HG02970 (cell line): ENCODE measurements at regions not wholly inside any gene's neighbourhood (a gene's known extent, or its start where the extent isn't known, plus 50 kb on each side); places are given as distances from the start of the nearest gene placed in this dataset.
"Not testable (repeated sequence)": the region's sequence is repeated elsewhere in the genome, so short reads cannot be mapped to it uniquely, and the experiment has no call there.

Source experiments
- ATAC-seq: cut with Tn5 transposase; IDR thresholded peaks from one replicate; pipeline ENCODE4 v1.9.1; 2021; ENCODE audit warnings: mild to moderate bottlenecking, moderate library complexity, moderate number of reproducible peaks; ENCODE audit not compliant: unreplicated experiment, low FRiP score

DNA sequence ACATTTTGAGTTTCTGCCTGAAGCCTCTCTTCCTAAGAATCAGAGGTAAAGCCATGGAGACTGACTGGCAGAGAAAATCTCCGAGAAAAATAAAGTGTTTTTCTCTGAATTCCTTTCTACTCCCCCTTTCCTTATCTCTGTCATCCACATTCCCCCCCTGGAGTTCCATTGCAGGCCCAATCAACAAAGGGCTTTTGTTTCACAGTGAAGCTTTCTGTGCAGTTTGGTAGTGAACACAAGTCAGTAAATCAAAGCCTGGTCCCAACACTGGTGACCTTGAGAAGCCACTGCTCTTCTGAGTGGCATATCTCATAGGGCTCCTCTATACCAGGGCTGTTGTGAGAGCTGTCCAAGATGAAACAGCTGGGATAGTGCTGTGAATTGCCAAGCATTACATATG lies 228.4 kb downstream of the SEC16B start:
- ATAC-seq = no peak

DNA sequence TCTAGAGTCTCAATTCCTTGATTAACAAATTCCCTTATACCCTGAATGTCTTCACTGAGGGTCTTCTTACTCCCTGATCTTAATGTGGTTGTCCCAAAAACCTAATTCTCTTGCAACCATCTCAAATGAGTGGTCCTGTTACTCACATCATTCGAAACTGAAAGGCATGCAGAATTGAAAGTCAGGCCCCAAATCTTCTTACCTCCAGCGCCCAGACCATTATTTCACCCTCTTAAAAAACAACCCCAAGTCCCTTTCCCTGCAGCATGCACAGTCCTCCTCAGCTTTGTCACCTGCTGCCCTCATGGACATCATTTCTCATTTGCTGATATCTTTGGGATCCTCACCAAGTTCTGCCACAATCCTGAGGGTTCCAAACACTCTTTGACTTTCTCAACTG lies 230.1 kb downstream of the SEC16B start:
- ATAC-seq = no peak

DNA sequence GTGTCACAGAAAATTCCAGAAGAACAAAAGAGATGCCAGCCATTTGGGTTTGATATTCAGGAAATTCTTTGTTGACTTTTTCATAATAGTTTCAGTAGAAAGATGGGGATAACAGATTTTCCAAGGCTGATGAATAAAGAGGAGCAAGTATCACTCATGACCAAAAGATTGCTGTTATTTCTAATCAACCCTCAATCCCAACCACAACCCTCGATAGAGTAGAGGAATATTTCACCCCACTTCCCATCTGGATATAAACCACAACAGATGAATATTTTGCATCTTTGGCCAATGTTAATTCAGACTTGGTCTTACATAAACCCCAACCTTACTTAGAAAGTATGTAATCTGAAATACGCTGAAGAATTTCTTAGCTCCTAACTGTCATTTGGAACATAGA lies 232.4 kb downstream of the SEC16B start:
- ATAC-seq = no peak

DNA sequence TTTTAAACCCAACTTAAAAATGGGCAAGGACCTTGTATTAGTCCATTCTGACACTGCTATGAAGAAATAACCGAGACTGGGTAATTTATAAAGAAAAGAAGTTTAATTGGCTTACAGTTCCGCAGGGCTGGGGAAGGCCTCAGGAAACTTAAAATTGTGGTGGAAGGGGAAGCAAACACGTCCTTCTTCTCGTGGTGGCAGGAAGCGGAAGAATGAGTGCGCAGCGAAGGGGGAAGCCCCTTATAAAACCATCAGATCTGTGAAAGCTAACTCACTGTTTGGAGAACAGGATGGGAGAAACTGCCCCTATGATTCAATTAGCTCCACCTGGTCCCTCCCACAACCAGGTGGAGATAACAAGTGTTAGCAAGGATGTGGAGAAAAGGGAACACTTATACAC lies 237.7 kb downstream of the SEC16B start:
- no peak for ATAC-seq

DNA sequence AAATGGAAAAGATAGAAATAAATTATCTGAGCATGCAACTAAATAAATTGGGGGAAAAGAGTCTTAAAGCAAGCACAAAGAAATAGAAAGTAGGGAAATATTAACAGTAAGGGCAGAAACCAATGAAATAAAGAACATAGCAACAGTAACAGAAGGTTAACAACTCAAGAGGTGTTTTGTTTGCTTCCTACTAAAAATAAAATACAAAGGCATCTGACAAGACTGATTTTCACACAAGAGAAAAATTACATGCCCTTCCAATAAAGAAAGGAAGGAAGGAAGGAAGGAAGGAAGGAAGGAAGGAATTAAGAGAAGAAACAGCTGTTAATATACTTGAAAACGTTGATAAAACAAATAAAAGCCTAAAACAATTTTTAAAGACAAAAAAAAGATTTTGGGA lies 240.2 kb downstream of the SEC16B start:
- no peak for ATAC-seq

DNA sequence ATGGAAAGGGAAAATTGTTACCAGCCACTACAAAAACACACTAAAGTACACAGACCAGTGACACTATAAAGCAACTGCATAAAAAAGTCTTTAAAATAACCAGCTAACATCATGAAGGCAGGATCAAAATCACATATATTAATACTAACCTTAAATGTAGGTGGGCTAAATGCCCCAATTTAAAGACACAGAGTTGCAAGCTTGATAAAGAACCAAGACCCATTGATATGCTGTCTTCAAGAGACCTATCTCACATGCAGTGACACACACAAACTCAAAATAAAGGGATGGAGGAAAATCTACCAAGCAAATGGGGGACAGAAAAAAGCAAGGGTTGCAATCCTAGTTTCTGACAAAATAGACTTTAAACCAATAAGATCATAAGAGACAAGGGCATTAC lies 246.3 kb downstream of the SEC16B start:
- no peak for ATAC-seq

DNA sequence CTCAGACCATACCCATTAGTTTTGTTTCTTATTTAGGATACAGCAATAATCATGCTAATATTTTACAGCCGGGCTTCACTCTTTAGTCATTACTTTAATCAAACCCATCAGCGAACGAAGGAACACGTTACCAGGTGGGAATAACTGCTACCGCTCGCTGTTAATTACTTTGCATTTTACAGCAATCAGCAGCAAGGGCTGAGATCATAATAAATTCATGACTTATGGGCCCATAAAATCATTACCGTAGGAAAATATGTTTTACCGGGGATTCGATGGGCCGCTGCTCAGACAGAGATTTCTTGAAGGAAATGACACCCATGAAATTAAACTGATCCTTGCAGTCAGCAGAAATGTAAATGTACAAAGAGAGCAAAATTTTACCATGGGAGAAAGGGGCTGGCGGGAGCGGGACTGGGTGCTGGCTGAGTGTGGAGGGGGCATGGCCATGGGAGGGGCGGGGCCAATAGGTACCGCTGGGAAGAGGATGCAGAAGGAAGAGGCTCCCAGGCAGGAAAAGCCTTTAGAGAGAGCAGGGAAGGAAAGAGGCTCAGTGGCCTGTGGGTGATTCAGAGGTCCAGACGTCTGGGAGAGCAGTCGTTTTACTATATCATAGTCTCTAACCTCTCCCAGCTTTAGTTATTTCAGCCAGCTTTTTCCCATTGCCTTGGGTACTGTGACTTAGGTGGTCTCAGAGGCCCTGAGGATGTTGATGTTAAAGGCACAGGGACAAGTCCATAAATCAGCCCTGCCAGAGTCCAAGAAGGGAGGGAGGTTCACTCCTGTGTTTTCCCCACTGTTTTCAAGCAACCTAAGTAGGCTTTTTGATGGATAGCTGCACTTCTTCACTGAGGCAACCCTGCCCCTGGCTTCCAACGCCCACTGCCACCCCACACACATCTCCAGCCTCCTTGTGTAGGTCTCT lies 258.9 kb downstream of the SEC16B start:
- no peak for ATAC-seq

DNA sequence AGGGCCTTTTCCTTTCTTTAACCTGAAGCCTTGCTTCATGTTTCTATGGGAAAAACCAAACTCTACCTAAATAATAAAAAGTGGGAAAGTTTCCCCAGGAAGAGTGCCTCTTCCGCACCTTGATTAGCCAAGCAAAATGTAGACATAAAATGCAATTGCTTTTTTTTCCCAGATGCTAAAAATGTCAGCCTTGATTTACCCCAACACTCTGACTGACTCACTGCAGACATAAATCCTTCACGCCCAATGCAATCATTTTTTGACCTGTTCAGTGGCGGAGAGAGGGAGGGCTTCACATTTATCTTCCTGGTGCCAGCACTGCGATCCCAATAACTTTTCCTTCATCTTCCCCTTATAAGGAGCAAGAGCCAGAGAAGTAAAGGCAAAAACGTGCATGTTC lies 261.5 kb downstream of the SEC16B start:
- no peak for ATAC-seq

DNA sequence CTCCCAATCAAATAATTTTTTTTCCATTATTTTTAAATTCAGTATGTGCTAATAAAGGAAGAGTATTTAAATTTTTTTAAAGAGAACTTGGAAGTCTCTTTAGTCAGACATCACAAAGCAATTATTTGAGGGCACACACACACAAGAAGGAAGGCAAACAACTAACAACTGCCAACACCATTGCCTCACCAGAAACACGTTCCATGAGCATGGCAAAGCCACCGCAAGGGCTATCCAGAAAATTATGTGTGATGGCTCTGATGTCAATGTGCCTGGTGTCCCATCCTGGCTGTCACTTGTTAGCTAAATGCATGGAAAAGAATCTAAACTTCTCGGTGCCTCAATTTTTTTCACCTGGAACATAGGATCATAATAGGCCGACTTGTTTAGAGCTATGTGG lies 262.9 kb downstream of the SEC16B start:
- ATAC-seq = no peak

DNA sequence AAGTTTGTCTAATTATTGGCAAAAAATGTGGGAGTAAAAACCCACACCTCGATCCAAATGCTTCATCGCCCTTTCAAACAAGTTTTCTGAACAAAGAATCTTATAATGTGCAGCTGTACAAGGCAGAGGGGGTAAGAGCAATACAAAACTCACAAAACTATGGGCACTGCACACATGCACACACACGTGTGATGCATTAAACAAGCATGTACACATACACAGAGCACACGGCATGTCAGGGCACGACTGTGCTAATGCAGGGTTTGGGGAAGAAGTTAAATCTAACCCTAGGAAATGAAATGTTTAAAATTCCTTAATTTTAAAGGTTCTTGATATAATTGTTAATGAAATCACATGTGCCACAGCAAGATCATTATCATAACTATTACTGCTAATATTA lies 264.0 kb downstream of the SEC16B start:
- no peak for ATAC-seq

DNA sequence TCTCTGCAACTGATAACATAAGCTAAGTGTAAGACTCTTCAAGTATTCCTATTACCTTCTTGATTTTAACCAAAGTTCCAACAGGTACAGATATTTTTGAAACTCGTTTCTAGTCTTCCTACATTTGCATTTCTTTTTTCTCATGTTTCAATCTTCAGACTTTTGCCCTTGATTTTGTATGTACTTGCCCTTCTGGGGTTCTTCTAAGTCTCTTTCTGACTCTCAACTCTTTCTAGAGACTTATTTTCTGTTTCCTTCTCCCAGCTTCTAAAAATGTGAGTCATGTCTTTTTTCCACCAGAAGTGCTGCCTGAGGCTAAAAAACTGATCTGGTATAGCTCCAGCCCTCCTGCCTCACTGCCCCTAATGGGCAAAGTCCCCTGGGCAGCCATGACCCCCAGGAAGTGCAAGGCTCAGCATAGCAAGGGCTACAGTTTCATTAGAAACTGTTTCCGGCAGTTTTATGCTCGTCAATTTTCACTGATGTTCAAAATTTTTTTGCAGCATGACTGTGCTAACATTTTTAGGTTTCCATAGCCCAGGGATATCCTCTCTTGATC lies 265.9 kb downstream of the SEC16B start:
- ATAC-seq = no peak

DNA sequence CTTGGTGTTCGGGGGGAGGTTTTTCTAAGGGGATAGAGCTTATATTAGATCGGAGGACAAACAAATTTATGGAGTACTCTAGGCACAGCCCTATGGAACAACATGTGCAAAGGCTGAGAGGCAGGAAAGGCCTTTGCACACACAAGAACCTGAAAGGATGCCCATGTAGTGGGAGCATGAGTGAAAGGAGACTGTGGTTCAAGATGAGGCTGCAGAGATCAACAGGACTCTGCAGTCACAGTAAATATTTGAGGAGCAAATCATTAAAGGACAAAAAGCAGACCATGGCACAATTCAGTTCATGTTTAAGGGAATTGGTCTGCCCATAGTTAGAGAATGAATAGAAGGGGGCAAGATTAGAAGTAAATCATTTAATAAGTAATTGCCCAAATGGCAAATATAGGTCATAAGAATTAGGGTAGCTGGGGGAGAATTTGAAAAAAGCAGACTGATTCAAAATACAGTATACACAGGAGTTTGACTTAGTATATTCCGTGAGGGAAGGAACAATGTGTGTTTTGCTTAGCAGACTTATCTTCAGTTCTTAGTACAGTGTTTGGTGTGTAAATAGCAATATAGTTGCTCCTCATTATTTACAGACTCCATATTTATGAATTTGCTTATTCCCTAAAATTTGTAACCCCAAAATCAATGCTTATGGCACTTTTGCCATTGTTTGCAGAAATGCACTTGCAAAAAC lies 268.1 kb downstream of the SEC16B start:
- no peak for ATAC-seq

DNA sequence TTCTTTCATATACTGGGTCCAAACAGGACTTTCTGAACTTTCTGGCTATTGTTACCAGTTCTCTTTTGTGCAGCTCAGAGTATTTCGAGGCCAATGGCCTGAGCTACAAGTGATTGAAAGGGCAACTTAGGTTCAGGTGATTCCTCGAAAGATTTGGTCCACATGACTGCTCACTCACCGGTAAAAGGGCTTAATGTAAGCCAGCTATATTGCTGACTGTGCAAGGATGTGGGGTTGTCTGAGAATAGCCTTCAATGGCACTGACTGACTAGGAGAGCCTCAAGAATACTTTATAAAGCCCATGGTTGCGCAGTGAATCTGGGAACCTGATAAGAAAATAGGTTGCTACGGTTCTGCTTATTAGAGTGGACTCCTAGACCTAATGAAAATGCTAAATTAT lies 269.0 kb downstream of the SEC16B start:
- no peak for ATAC-seq

DNA sequence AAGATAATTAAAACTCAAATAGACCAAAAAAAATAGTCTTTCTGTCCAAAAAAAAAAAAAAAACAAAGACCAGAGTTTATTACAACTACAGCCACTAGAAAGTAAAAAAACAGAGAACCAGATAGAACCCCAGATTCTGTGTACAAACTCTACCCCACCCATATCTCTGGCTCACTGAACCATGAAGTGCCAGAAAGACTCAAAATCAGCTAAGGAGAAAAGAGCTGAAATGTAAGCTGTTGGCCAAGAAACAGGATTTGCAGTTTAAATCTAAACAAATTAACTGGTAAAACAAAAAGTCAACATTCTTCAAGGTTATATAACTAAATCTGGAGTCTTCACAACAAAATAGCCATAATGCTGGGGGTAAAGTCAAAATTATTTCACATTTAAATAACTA lies 278.9 kb downstream of the SEC16B start:
- ATAC-seq = no peak

DNA sequence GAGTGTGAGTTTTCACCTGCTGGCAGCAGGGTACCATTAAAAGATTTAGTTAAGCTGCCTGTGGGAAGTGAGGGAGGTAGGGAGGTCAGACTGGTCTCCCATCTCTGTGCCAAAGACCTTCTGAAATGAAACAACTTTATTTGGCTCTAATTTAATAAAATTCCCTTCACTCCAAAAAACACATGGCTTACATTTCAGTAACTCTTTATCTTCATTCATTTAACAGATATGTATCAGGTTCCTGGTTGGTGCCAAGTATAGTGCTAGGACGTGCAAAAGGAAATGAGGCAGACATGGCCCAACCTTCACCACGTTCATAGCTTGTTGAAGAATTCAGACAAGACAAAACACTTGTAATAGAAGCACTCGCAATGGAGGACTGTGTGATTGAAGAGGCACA lies 282.3 kb downstream of the SEC16B start:
- no peak for ATAC-seq

DNA sequence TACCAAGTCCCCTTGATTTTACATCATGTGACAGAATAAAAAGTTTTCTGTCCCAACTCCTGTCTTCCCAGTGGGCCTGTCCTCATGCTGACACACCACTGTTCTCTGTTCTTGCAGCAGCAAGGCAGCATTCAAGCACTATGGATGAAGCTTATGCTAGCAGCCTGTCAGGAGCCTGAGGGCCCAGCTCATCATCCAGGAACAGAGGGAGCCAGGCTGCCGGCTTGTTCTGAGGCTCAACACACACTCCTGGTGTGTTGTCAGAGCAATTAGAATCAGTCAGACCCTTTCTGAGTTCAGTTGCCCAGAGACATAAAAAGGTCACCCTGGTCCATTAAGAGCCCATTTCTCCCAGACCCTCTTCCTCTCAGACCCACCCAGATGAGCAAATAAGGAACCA lies 282.9 kb downstream of the SEC16B start:
- ATAC-seq = no peak

DNA sequence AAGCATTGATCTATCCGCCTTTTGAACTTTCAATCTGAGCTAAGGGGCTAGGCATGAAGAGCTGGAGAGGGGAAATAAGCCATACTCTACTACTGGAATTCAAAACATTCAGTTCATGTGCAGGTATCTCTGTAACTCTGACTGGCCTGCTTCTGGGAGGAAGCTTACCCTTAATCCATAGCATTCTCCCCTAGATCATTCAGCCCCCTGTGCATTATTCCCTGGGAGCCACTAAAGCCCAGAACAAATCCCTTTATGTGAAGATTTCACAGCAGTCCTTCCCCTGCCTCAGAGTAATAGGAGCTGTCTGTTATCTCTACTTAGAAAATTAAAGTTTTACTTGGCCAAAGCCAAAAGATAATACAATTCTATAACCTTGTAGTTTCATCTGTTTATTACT lies 300.7 kb downstream of the SEC16B start:
- ATAC-seq = no peak

DNA sequence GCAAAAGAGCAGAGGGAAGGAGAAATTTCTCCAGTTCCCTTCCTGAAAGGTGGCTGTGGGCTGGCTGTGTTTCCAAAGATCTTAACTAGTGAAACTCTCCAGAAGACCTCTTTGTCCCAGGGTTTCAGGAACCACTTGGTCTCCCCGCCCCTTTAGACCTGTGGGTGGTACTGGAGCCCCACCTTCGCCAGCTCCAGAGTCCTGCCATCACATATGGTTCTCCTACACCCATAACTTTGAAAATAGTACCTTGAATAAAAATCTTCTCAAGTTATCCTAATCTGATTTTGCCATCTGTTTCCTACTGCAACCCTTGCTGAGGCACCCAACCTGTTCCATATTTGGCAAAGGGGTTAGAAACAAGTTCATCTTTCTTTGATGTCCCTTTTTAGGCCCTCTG lies 303.9 kb downstream of the SEC16B start:
- ATAC-seq = no peak

DNA sequence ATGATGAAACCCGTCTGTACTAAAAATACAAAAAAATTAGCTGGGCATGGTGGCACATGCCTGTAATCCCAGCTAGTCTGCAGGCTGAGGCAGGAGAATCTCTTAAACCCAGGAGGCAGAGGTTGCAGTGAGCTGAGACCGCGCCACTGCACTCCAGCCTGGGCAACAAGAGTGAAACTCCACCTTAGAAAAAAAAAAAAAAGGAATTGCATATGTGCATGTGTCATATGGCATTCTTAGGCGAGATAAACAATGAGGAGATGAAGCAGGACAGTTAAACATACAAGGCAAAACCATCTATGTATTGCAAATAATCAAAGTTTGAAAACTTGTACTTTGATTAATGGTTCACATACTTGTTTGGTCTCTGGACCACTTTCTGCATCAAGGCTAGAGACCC lies 305.1 kb downstream of the SEC16B start:
- not testable (repeated sequence) for ATAC-seq

DNA sequence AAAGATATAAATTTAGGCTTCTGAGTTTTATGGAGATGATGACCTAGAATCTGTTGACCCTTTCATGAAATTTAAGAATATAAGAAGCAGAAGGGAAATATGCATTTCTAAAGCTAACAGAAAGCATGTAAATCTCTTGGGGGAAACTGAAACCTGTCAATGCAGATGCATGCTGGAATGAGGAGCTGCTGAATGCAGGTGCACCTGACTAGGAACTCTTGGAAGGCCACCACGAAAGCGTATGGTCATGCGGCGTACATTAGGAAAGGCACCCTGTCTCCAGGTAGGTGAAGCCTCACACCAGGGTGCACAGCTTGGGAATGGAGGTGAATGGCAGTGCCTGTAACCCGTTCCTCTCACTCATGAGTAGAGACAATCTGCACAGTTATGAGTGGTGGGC lies 309.7 kb downstream of the SEC16B start:
- ATAC-seq = no peak

DNA sequence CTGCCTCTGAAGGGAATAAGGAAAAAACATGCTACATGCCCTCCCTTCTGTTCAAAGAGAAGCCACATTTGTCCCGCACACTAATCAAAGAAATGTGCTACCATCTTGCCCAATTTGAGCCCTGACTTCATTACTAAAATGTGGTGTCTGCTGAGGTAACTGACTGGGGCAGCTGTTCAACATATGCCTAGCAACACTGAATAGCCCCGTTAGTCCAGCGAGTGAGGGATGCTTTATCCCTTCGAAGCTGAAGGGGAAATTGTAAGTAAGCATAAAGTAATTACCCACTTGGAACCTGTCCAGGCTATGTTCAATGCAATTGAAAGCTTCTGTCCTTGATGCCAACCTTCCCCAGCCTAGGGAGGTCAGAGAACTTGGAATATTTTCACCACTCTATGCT lies 310.6 kb downstream of the SEC16B start:
- ATAC-seq = no peak

DNA sequence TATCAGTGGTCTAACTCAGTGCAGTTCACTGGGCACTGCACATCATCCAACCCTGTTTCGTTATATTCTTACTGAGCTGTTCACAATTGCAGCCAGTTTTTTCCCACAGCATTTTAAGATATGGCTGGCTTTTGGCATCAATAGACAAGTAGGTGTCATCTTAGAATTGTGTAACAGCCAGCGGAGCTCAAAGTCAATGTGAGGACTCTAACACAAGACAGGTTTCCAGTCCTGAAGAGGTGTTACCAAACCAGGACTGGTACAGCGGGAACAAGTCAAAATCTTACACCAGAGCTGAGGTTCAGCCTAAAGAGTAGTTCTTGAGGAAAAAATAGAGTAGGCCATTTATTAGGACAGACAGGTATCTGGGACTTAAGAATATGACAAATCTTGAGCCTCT lies 313.3 kb downstream of the SEC16B start:
- no peak for ATAC-seq
